GM12878 (cell line): ENCODE measurements at regions not wholly inside any gene's neighbourhood (a gene's known extent, or its start where the extent isn't known, plus 50 kb on each side); places are given as distances from the start of the nearest gene placed in this dataset.

Source experiments
- CBX5 ChIP-seq: sonication (generic); IDR thresholded peaks from 2 replicates; pipeline ENCODE4 v1.6.1; 2016; ENCODE audit warnings: low read depth, moderate library complexity, mild to moderate bottlenecking, inconsistent platforms
- EGR1 ChIP-seq, 2 experiments: IDR thresholded peaks; 1 replicate in 1 of 2; 2 replicates in 1 of 2; pipeline ENCODE4 v1.6.1; 2011 to 2012; ENCODE audit warnings: low read depth in 2 of 2, low read length in 2 of 2, borderline replicate concordance in 1 of 2, mild to moderate bottlenecking in 1 of 2, moderate library complexity in 1 of 2
- HDGF ChIP-seq: fragments of 450-650 bp; IDR thresholded peaks from 2 replicates; pipeline ENCODE4 v1.6.1; 2016; ENCODE audit warnings: antibody characterized with exemption
- POLR2A ChIP-seq: IDR thresholded peaks from 2 replicates; pipeline ENCODE4 v1.6.1; 2011; ENCODE audit warnings: low read depth, mild to moderate bottlenecking, low read length
- RAD21 ChIP-seq: IDR thresholded peaks from 2 replicates; pipeline ENCODE4 v1.6.1; 2011; ENCODE audit warnings: mild to moderate bottlenecking, low read depth, low read length, moderate library complexity; ENCODE audit not compliant: insufficient read depth
- RFX5 ChIP-seq: IDR thresholded peaks from 2 replicates; pipeline ENCODE4 v1.6.1; 2011; ENCODE audit warnings: low read depth, low read length, improper control_type of control experiment
- YY1 ChIP-seq: IDR thresholded peaks from 2 replicates; pipeline ENCODE4 v1.6.1; 2011; ENCODE audit warnings: low read depth, mild to moderate bottlenecking, low read length

- TF ChIP-seq POLR2A (no peak), EGR1 (IDR thresholded peaks at IDR 0.05; ENCODE audit: borderline replicate concordance in 1 of 2, low read depth in 2 of 2, low read length in 2 of 2) (no peak), RAD21 (no peak), CBX5 (no peak), YY1 (no peak), HDGF (no peak), RFX5 (no peak)
These were observed 163.7 kb upstream of the SLC30A5 start for GRCh38 chr5:68930139-68930538.
